ENCODE measurements at regions not wholly inside any gene's neighbourhood (a gene's known extent, or its start where the extent isn't known, plus 50 kb on each side); places are given as distances from the start of the nearest gene placed in this dataset.
A peak's percentile ranks its signal among the peaks of the same experiment; 100 is the strongest.

DNA sequence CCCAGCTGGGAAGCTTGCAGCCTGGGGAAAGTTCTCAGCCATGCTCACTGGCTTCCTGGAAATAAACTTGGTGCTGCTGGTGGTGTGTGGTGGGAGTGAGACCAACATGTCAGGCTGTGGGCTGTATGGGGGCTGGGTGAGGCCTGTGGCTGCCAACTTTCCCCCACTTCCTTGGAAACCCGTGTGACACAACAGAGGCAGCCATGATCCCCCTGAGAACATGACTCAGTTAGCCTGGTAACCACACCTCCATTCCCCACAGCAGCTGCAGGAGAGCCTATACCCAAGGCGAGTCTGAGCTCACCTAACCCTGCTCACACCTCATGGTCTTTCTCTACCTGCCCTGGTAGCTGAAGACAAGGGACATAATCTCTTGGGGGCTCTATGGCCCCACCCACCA is 72.7 kb upstream of the RGMB start:
- H2AFZ ChIP-seq (ENCODE audit: low read depth, low read length), result peak overlapping the region; percentile 23
- H3K4me2 ChIP-seq (ENCODE audit: low read length), result no peak overlapping the region
- TF ChIP-seq, protein P1, sequence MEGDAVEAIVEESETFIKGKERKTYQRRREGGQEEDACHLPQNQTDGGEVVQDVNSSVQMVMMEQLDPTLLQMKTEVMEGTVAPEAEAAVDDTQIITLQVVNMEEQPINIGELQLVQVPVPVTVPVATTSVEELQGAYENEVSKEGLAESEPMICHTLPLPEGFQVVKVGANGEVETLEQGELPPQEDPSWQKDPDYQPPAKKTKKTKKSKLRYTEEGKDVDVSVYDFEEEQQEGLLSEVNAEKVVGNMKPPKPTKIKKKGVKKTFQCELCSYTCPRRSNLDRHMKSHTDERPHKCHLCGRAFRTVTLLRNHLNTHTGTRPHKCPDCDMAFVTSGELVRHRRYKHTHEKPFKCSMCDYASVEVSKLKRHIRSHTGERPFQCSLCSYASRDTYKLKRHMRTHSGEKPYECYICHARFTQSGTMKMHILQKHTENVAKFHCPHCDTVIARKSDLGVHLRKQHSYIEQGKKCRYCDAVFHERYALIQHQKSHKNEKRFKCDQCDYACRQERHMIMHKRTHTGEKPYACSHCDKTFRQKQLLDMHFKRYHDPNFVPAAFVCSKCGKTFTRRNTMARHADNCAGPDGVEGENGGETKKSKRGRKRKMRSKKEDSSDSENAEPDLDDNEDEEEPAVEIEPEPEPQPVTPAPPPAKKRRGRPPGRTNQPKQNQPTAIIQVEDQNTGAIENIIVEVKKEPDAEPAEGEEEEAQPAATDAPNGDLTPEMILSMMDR (IDR thresholded peaks at IDR 0.05; ENCODE audit: insufficient read depth, low read depth, low read length), result no peak
- no peak for TF ChIP-seq EZH2 (IDR thresholded peaks at IDR 0.05; ENCODE audit: insufficient read depth, low read length)
- Mint-ChIP-seq H3K27ac (ENCODE audit: unreplicated experiment) (no peak overlapping the region), H3K36me3 (ENCODE audit: low read depth, unreplicated experiment) (no peaks in the 10 kb centered on the region), H3K9me3 (ENCODE audit: unreplicated experiment) (peaks cover 8% of the 10 kb centered on the region), H3K4me3 (ENCODE audit: unreplicated experiment) (no peak overlapping the region), H3K4me1 (ENCODE audit: low read depth, unreplicated experiment) (no peaks in the 10 kb centered on the region), H3K27me3 (ENCODE audit: low read depth, unreplicated experiment) (no peaks in the 10 kb centered on the region)
- no peak overlapping the region for H3K9ac ChIP-seq (ENCODE audit: low read length)
- H4K20me1 ChIP-seq (ENCODE audit: insufficient read depth, low read length), result no peaks in the 10 kb centered on the region
- H3K79me2 ChIP-seq (ENCODE audit: insufficient read depth, low read length), result no peaks in the 10 kb centered on the region
- FAIRE-seq, result no peak
- no peak overlapping the region for H3K4me3 ChIP-seq (ENCODE audit: insufficient read depth, low read depth, low read length)
- DNase-seq (ENCODE audit: low read depth), result no peak
- no peaks in the 10 kb centered on the region for H3K4me1 ChIP-seq (ENCODE audit: insufficient read depth, low read length)
- no peaks in the 10 kb centered on the region for H3K27me3 ChIP-seq (ENCODE audit: insufficient read depth, low read length)
- H3K27ac ChIP-seq (ENCODE audit: low read depth, low read length), result no peak overlapping the region
- peaks cover 3% of the 10 kb centered on the region for H3K9me3 ChIP-seq (ENCODE audit: insufficient read depth, low read depth, low read length)
- H3K36me3 ChIP-seq (ENCODE audit: insufficient read depth, low read length), result no peaks in the 10 kb centered on the region

DNA sequence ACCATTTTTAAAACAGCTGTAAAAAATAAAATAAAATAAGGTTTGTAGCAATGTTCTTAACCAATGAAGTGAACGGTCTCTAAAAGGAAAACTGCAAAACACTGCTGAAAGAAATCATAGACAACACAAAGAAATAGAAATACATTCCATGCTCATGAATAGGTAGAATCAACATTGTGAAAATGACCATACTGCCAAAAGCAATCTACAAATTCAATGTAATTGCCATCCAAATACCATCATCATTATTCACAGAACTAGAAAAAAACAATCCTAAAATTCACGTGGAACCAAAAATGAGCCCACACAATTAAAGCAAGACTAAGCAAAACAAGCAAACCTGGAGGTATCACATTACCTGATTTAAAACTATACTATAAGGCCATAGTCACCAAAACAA is 67.6 kb upstream of the RGMB start:
- no peak for TF ChIP-seq EZH2 (IDR thresholded peaks at IDR 0.05; ENCODE audit: insufficient read depth, low read length)
- TF ChIP-seq, protein P1 (IDR thresholded peaks at IDR 0.05; ENCODE audit: insufficient read depth, low read depth, low read length), result no peak
- Histone ChIP-seq H3K4me2 (ENCODE audit: low read length) (no peak overlapping the region), H3K79me2 (ENCODE audit: insufficient read depth, low read length) (no peaks in the 10 kb centered on the region), H3K9ac (ENCODE audit: low read length) (no peak overlapping the region), H3K9me3 (ENCODE audit: insufficient read depth, low read depth, low read length) (peaks cover 3% of the 10 kb centered on the region), H3K36me3 (ENCODE audit: insufficient read depth, low read length) (no peaks in the 10 kb centered on the region), H3K27ac (ENCODE audit: low read depth, low read length) (no peak overlapping the region), H3K4me1 (ENCODE audit: insufficient read depth, low read length) (no peaks in the 10 kb centered on the region), H3K4me3 (ENCODE audit: insufficient read depth, low read depth, low read length) (no peak overlapping the region), H4K20me1 (ENCODE audit: insufficient read depth, low read length) (no peaks in the 10 kb centered on the region), H2AFZ (ENCODE audit: low read depth, low read length) (no peak overlapping the region), H3K27me3 (ENCODE audit: insufficient read depth, low read length) (no peaks in the 10 kb centered on the region)
- FAIRE-seq (peak; percentile 9), DNase-seq (ENCODE audit: low read depth) (peak; percentile 17)
- H3K4me1 Mint-ChIP-seq (ENCODE audit: low read depth, unreplicated experiment), result no peaks in the 10 kb centered on the region
- H3K27me3 Mint-ChIP-seq (ENCODE audit: low read depth, unreplicated experiment), result no peaks in the 10 kb centered on the region
- H3K4me3 Mint-ChIP-seq (ENCODE audit: unreplicated experiment), result no peak overlapping the region
- H3K36me3 Mint-ChIP-seq (ENCODE audit: low read depth, unreplicated experiment), result no peaks in the 10 kb centered on the region
- H3K27ac Mint-ChIP-seq (ENCODE audit: unreplicated experiment), result no peak overlapping the region
- peaks cover 6% of the 10 kb centered on the region for H3K9me3 Mint-ChIP-seq (ENCODE audit: unreplicated experiment)

DNA sequence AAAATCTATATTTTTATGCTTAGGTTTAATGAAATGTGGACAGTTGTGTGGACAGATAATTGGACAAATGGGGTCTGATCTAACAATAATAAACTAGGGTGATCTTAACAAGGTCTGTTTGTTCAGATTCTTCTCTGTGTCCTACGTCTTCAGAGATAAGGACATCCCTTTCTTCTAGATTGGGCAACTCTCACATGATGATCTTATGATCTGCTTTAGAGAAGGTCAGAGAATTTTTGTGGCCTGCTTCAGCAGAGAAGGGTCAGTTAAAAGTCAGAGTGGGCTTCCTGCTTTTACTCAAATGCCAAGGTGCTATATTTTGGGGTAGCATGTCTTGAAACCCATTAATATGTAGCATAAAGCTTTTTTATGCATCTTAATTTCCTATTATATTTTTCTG is 63.8 kb upstream of the RGMB start:
- Mint-ChIP-seq H3K4me1 (ENCODE audit: low read depth, unreplicated experiment) (no peaks in the 10 kb centered on the region), H3K27me3 (ENCODE audit: low read depth, unreplicated experiment) (no peaks in the 10 kb centered on the region), H3K9me3 (ENCODE audit: unreplicated experiment) (no peaks in the 10 kb centered on the region), H3K27ac (ENCODE audit: unreplicated experiment) (no peak overlapping the region), H3K4me3 (ENCODE audit: unreplicated experiment) (no peak overlapping the region), H3K36me3 (ENCODE audit: low read depth, unreplicated experiment) (no peaks in the 10 kb centered on the region)
- DNase-seq (ENCODE audit: low read depth), result no peak
- no peaks in the 10 kb centered on the region for H3K79me2 ChIP-seq (ENCODE audit: insufficient read depth, low read length)
- H3K27me3 ChIP-seq (ENCODE audit: insufficient read depth, low read length), result no peaks in the 10 kb centered on the region
- H4K20me1 ChIP-seq (ENCODE audit: insufficient read depth, low read length), result no peaks in the 10 kb centered on the region
- H3K9me3 ChIP-seq (ENCODE audit: insufficient read depth, low read depth, low read length), result no peaks in the 10 kb centered on the region
- H3K4me3 ChIP-seq (ENCODE audit: insufficient read depth, low read depth, low read length), result no peak overlapping the region
- H3K4me2 ChIP-seq (ENCODE audit: low read length), result no peak overlapping the region
- FAIRE-seq, result no peak
- TF ChIP-seq, protein P1 (IDR thresholded peaks at IDR 0.05; ENCODE audit: insufficient read depth, low read depth, low read length), result no peak
- TF ChIP-seq EZH2 (IDR thresholded peaks at IDR 0.05; ENCODE audit: insufficient read depth, low read length), result no peak
- no peak overlapping the region for H2AFZ ChIP-seq (ENCODE audit: low read depth, low read length)
- no peaks in the 10 kb centered on the region for H3K36me3 ChIP-seq (ENCODE audit: insufficient read depth, low read length)
- H3K9ac ChIP-seq (ENCODE audit: low read length), result no peak overlapping the region
- H3K27ac ChIP-seq (ENCODE audit: low read depth, low read length), result no peak overlapping the region
- H3K4me1 ChIP-seq (ENCODE audit: insufficient read depth, low read length), result no peaks in the 10 kb centered on the region
